WTC11 (cell line): ENCODE measurements at regions not wholly inside any gene's neighbourhood (a gene's known extent, or its start where the extent isn't known, plus 50 kb on each side); places are given as distances from the start of the nearest gene placed in this dataset.

ENCODE experiments used
- FOXJ3 ChIP-seq: sonication (generic); formaldehyde crosslinking; IDR thresholded peaks from 2 replicates; pipeline ENCODE4 v1.9.0; 2021; ENCODE audit warnings: missing genetic modification reagents, mild to moderate bottlenecking, borderline replicate concordance
- IRF2 ChIP-seq: sonication (generic); formaldehyde crosslinking; IDR thresholded peaks from 2 replicates; pipeline ENCODE4 v1.8.0; 2022; ENCODE audit warnings: low read depth, missing genetic modification reagents, borderline replicate concordance
- NR3C1 ChIP-seq: sonication (generic); formaldehyde crosslinking; conservative IDR thresholded peaks from 2 replicates; pipeline ENCODE4 v1.8.1; 2023; ENCODE audit warnings: low read depth, mild to moderate bottlenecking, missing genetic modification reagents
- TCF7 ChIP-seq: sonication (generic); formaldehyde crosslinking; IDR thresholded peaks from 2 replicates; pipeline ENCODE4 v1.8.0; 2022; ENCODE audit warnings: mild to moderate bottlenecking, low read depth, missing genetic modification reagents, moderate library complexity
- TP53 ChIP-seq: sonication (generic); formaldehyde crosslinking; IDR thresholded peaks from 2 replicates; pipeline ENCODE4 v1.8.1; 2023; ENCODE audit warnings: mild to moderate bottlenecking, missing genetic modification reagents
- ZNF425 ChIP-seq: fragments of 250-450 bp; sonication (Bioruptor Pico); conservative IDR thresholded peaks from 2 replicates; pipeline ENCODE4 v1.9.0; 2021; ENCODE audit warnings: mild to moderate bottlenecking
- TF ChIP-seq, protein P1 (sequence below): sonication (generic); formaldehyde crosslinking; IDR thresholded peaks from 2 replicates; pipeline ENCODE4 v1.8.1; 2022; ENCODE audit warnings: mild to moderate bottlenecking, moderate library complexity, missing genetic modification reagents
- TF ChIP-seq, protein P2 (sequence below): sonication (generic); formaldehyde crosslinking; IDR thresholded peaks from 2 replicates; pipeline ENCODE4 v1.8.1; 2023; ENCODE audit warnings: mild to moderate bottlenecking, missing genetic modification reagents, moderate library complexity
- TF ChIP-seq, protein P3 (sequence below): fragments of 200-600 bp; IDR thresholded peaks from 2 replicates; pipeline ENCODE4 v1.8.0; 2022; ENCODE audit warnings: antibody characterized with exemption

- TF ChIP-seq NR3C1 (CRISPR knock-in tag) = no peak
- TF ChIP-seq, protein P1, sequence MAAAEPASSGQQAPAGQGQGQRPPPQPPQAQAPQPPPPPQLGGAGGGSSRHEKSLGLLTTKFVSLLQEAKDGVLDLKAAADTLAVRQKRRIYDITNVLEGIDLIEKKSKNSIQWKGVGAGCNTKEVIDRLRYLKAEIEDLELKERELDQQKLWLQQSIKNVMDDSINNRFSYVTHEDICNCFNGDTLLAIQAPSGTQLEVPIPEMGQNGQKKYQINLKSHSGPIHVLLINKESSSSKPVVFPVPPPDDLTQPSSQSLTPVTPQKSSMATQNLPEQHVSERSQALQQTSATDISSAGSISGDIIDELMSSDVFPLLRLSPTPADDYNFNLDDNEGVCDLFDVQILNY (CRISPR knock-in tag) = no peak
- TF ChIP-seq, protein P2, sequence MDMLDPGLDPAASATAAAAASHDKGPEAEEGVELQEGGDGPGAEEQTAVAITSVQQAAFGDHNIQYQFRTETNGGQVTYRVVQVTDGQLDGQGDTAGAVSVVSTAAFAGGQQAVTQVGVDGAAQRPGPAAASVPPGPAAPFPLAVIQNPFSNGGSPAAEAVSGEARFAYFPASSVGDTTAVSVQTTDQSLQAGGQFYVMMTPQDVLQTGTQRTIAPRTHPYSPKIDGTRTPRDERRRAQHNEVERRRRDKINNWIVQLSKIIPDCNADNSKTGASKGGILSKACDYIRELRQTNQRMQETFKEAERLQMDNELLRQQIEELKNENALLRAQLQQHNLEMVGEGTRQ (CRISPR knock-in tag) = no peak
- TF ChIP-seq, protein P3, sequence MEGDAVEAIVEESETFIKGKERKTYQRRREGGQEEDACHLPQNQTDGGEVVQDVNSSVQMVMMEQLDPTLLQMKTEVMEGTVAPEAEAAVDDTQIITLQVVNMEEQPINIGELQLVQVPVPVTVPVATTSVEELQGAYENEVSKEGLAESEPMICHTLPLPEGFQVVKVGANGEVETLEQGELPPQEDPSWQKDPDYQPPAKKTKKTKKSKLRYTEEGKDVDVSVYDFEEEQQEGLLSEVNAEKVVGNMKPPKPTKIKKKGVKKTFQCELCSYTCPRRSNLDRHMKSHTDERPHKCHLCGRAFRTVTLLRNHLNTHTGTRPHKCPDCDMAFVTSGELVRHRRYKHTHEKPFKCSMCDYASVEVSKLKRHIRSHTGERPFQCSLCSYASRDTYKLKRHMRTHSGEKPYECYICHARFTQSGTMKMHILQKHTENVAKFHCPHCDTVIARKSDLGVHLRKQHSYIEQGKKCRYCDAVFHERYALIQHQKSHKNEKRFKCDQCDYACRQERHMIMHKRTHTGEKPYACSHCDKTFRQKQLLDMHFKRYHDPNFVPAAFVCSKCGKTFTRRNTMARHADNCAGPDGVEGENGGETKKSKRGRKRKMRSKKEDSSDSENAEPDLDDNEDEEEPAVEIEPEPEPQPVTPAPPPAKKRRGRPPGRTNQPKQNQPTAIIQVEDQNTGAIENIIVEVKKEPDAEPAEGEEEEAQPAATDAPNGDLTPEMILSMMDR = no peak
- no peak for TF ChIP-seq TCF7 (CRISPR knock-in tag)
- no peak for TF ChIP-seq FOXJ3 (CRISPR knock-in tag)
- TF ChIP-seq ZNF425 (CRISPR knock-in tag) = no peak
- no peak for TF ChIP-seq TP53 (CRISPR knock-in tag)
- no peak for TF ChIP-seq IRF2 (CRISPR knock-in tag)
Measured at GRCh38 chr6:134435814-134436280, 117.9 kb upstream of the SGK1 start.
